Liver (tissue), 3 donors: ENCODE measurements at regions not wholly inside any gene's neighbourhood (a gene's known extent, or its start where the extent isn't known, plus 50 kb on each side); places are given as distances from the start of the nearest gene placed in this dataset.

Experiments used
- ATF3 ChIP-seq: IDR thresholded peaks from 2 replicates; pipeline ENCODE4 v1.6.1; 2016; ENCODE audit warnings: antibody characterized with exemption
- CTCF ChIP-seq: fragments of 150-350 bp; IDR thresholded peaks from 2 replicates; pipeline ENCODE4 v1.5.1; 2017; ENCODE audit warnings: improper control_type of control experiment, low read depth, low read length; ENCODE audit not compliant: missing input control
- EGR1 ChIP-seq, 2 donors: IDR thresholded peaks; 2 replicates each; pipeline ENCODE4 v1.6.1; 2016 to 2018; ENCODE audit warnings: antibody characterized with exemption in 2 of 2, low read depth in 2 of 2
- GABPA ChIP-seq, 2 donors: IDR thresholded peaks in 1 of 2; conservative IDR thresholded peaks in 1 of 2; 2 replicates each; pipeline ENCODE4 v1.6.1; 2016; ENCODE audit warnings: antibody characterized with exemption in 2 of 2, mild to moderate bottlenecking in 1 of 2, moderate library complexity in 1 of 2
- JUND ChIP-seq, 2 donors: IDR thresholded peaks; 2 replicates each; pipeline ENCODE4 v1.6.1; 2016; ENCODE audit warnings: antibody characterized with exemption in 2 of 2
- MAX ChIP-seq: IDR thresholded peaks from 2 replicates; pipeline ENCODE4 v1.6.1; 2016; ENCODE audit warnings: antibody characterized with exemption
- RAD21 ChIP-seq, 2 donors: IDR thresholded peaks; 2 replicates each; pipeline ENCODE4 v1.6.1; 2016; ENCODE audit warnings: antibody characterized with exemption in 2 of 2, mild to moderate bottlenecking in 2 of 2
- REST ChIP-seq: IDR thresholded peaks from 2 replicates; pipeline ENCODE4 v1.6.1; 2016; ENCODE audit warnings: antibody characterized with exemption, mild to moderate bottlenecking
- RXRA ChIP-seq, 2 donors: IDR thresholded peaks; 2 replicates each; pipeline ENCODE4 v1.6.1; 2017 to 2018; ENCODE audit warnings: antibody characterized with exemption in 2 of 2, mild to moderate bottlenecking in 1 of 2
- SP1 ChIP-seq: IDR thresholded peaks from 2 replicates; pipeline ENCODE4 v1.6.1; 2018; ENCODE audit warnings: antibody characterized with exemption, mild to moderate bottlenecking
- YY1 ChIP-seq: IDR thresholded peaks from 2 replicates; pipeline ENCODE4 v1.6.1; 2016; ENCODE audit warnings: antibody characterized with exemption, mild to moderate bottlenecking
- ZBTB33 ChIP-seq: IDR thresholded peaks from 2 replicates; pipeline ENCODE4 v1.6.1; 2016; ENCODE audit warnings: antibody characterized with exemption
- donor health status: healthy.
- donor health status: healthy.

- no peak for TF ChIP-seq RXRA (IDR thresholded peaks at IDR 0.05)
- no peak for TF ChIP-seq CTCF
- no peak for TF ChIP-seq YY1
- TF ChIP-seq GABPA (IDR thresholded peaks at IDR 0.05 in 1 of 2, conservative IDR thresholded peaks at IDR 0.05 in 1 of 2), result no peak
- no peak for TF ChIP-seq SP1
- TF ChIP-seq MAX, result no peak
- no peak for TF ChIP-seq ATF3
- TF ChIP-seq RAD21 (IDR thresholded peaks at IDR 0.05), result no peak
- no peak for TF ChIP-seq REST
- TF ChIP-seq EGR1 (IDR thresholded peaks at IDR 0.05; ENCODE audit: low read depth in 2 of 2), result no peak
- no peak for TF ChIP-seq JUND (IDR thresholded peaks at IDR 0.05)
- no peak for TF ChIP-seq ZBTB33
Measured at GRCh38 chr7:104064969-104065387, 75.5 kb upstream of the RELN start.
